Heart right ventricle (tissue), 16 donors: ENCODE measurements at regions not wholly inside any gene's neighbourhood (a gene's known extent, or its start where the extent isn't known, plus 50 kb on each side); places are given as distances from the start of the nearest gene placed in this dataset.

ENCODE experiments used
- ATAC-seq, 8 donors: fragments of 200-7000 bp; cut with Tn5 transposase; one replicate each; pipeline ENCODE4 v1.9.1; 2020; ENCODE audit warnings: mild to moderate bottlenecking in 8 of 8, moderate library complexity in 8 of 8, moderate number of reproducible peaks in 1 of 8
- DNase-seq, 2 donors: peaks; one replicate each; pipeline ENCODE4 v3.0.0-alpha.2; 2020
- H3K27ac ChIP-seq, 10 donors: fragments of 200-600 bp; sonication (generic) in 2 of 10; one replicate each; pipeline versions ENCODE4 v1.5.0 to v1.8.0; 2020 to 2022; ENCODE audit warnings: mild to moderate bottlenecking in 3 of 10
- H3K27me3 ChIP-seq, 7 donors: fragments of 200-600 bp; one replicate each; pipeline ENCODE4 v1.8.0; 2021 to 2022; ENCODE audit warnings: mild to moderate bottlenecking in 2 of 7
- H3K36me3 ChIP-seq, 9 donors: fragments of 200-600 bp; sonication (generic) in 1 of 9; one replicate each; pipeline versions ENCODE4 v1.5.0 to v1.8.0; 2020 to 2022; ENCODE audit warnings: mild to moderate bottlenecking in 2 of 9
- H3K4me1 ChIP-seq, 9 donors: fragments of 200-600 bp; sonication (generic) in 1 of 9; one replicate each; pipeline versions ENCODE4 v1.5.0 to v1.8.0; 2020 to 2022; ENCODE audit warnings: mild to moderate bottlenecking in 4 of 9
- H3K4me3 ChIP-seq, 10 donors: fragments of 200-600 bp; sonication (generic) in 2 of 10; one replicate each; pipeline versions ENCODE4 v1.5.0 to v1.8.0; 2020 to 2022; ENCODE audit warnings: mild to moderate bottlenecking in 7 of 10, moderate library complexity in 2 of 10
- H3K9me3 ChIP-seq, 11 donors: fragments of 200-600 bp in 10 of 11; sonication (generic) in 2 of 11; one replicate each; pipeline versions ENCODE4 v1.5.0 to v1.8.0; 2013 to 2022; ENCODE audit warnings: mild to moderate bottlenecking in 2 of 11, control low read depth in 1 of 11, moderate library complexity in 1 of 11
- CTCF ChIP-seq, 9 donors: fragments of 200-600 bp; sonication (generic) in 2 of 9; IDR thresholded peaks; one replicate each; pipeline versions ENCODE4 v1.5.0 to v1.8.0; 2021 to 2022; ENCODE audit warnings: antibody characterized with exemption in 9 of 9, mild to moderate bottlenecking in 5 of 9, moderate library complexity in 1 of 9
- WGBS, 2 donors: extraction: QIAGEN DNeasy Blood & Tissue Kit; methylation state at CpG; one replicate each; pipeline ENCODE4 v1.1.7; 2013; ENCODE audit warnings: inconsistent platforms in 1 of 2; 5-methylcytosine and 5-hydroxymethylcytosine counted together
- intact Hi-C, 10 donors: fragments of 100-400 bp; cut with DNase I; formaldehyde crosslinking; loops; one replicate each; pipeline versions ENCODE4 v1.11.1 to v1.14.2; 2022
- donor health status: Arrhythmogenic right ventricular cardiomyopathy.
- donor health status: ischemic (EF 13 %, LVEDD 7.1; RV severe dilation, severe dysfunction).
- donor health status: healthy with polysubstance abuse.
- donor health status: DM: no; HTN: yes; CAD: no.
- donor health status: DM: no; HTN: no; CAD: no.
- donor health status: ischemic (EF 25% LVEDD 6.9; RV normal size, moderate dysfunction).
- donor health status: ischemic (EF 25% LVEDD 5.7; RV mildly dilated, moderate dysfunction).
- donor health status: healthy.
- donor health status: DM: yes; HTN: yes; CAD: no.
- donor health status: Ischemic cardiomyopathy.
- donor health status: ischemic (EF 35%, LVEDD 5.7; RV mildly dilated, moderate dysfunction).
- donor health status: nonischemic (EF 11% LVEDD 7.7; RV severe dilation, severe dysfunction).
- donor health status: DM: yes; HTN: yes; CAD: no.
- donor health status: PGD.
- donor health status: ischemic (EF 29% LVEDD 5.4; RV normal size, mild dysfunction).
- donor health status: nonischemic (EF 23%, LVEDD 6.1; RV moderate dilation, normal function).

- no peak for TF ChIP-seq CTCF (IDR thresholded peaks at IDR 0.05)
- intact Hi-C loops = no loop called here
- Histone ChIP-seq H3K9me3 (no peaks in the 10 kb centered on the region), H3K4me1 (no peaks in the 10 kb centered on the region), H3K36me3 (no peaks in the 10 kb centered on the region), H3K27me3 (peaks cover 0 to 5% (median 0%) of the 10 kb centered on the region in 7 donors), H3K4me3 (no peak overlapping the region), H3K27ac (no peak overlapping the region)
- DNase-seq (no peak), ATAC-seq (no peak)
- WGBS, 2 donors = 85 to 91% methylated on average over 3 of the region's 3 CpGs
Observed at GRCh38 chr9:1952001-1952400, 63.1 kb upstream of the SMARCA2 start.

- Histone ChIP-seq H3K27ac (no peak overlapping the region), H3K9me3 (no peaks in the 10 kb centered on the region), H3K4me3 (no peak overlapping the region), H3K36me3 (no peaks in the 10 kb centered on the region), H3K4me1 (no peaks in the 10 kb centered on the region), H3K27me3 (peaks cover 0 to 5% (median 0%) of the 10 kb centered on the region in 7 donors)
- DNase-seq (no peak), ATAC-seq (no peak)
- intact Hi-C loops = no loop called here
- WGBS, 2 donors = 75 to 79% methylated on average over 2 of the region's 2 CpGs
- no peak for TF ChIP-seq CTCF (IDR thresholded peaks at IDR 0.05)
Observed at GRCh38 chr9:1954238-1954637, 60.9 kb upstream of the SMARCA2 start.

GRCh38 chr9:1956958-1957357 is 58.2 kb upstream of the SMARCA2 start:
- no peak for TF ChIP-seq CTCF (IDR thresholded peaks at IDR 0.05)

GRCh38 chr9:1957856-1958255 is 57.3 kb upstream of the SMARCA2 start:
- Histone ChIP-seq H3K27ac (no peak overlapping the region), H3K4me3 (no peak overlapping the region), H3K4me1 (peaks cover 0 to 22% (median 7%) of the 10 kb centered on the region in 9 donors), H3K27me3 (no peaks in the 10 kb centered on the region), H3K9me3 (no peaks in the 10 kb centered on the region), H3K36me3 (no peaks in the 10 kb centered on the region)
- intact Hi-C loops = no loop called here
- ATAC-seq (no peak), DNase-seq (no peak)
- WGBS, 2 donors = 93 to 95% methylated on average over 2 of the region's 2 CpGs
- no peak for TF ChIP-seq CTCF (IDR thresholded peaks at IDR 0.05)

More at GRCh38 chr9:1956958-1957357, 58.2 kb upstream of the SMARCA2 start:
- H3K27ac ChIP-seq = no peak overlapping the region
- no peak for DNase-seq
- no peak for ATAC-seq
- peaks cover 0 to 15% (median 7%) of the 10 kb centered on the region in 9 donors for H3K4me1 ChIP-seq
- H3K4me3 ChIP-seq = no peak overlapping the region
- intact Hi-C loops = no loop called here
- no peaks in the 10 kb centered on the region for H3K36me3 ChIP-seq
- WGBS, 2 donors = 95% methylated on average over 1 of the region's 1 CpG
- H3K9me3 ChIP-seq = no peaks in the 10 kb centered on the region
- no peaks in the 10 kb centered on the region for H3K27me3 ChIP-seq
